ENCODE measurements at regions not wholly inside any gene's neighbourhood (a gene's known extent, or its start where the extent isn't known, plus 50 kb on each side); places are given as distances from the start of the nearest gene placed in this dataset.

DNA sequence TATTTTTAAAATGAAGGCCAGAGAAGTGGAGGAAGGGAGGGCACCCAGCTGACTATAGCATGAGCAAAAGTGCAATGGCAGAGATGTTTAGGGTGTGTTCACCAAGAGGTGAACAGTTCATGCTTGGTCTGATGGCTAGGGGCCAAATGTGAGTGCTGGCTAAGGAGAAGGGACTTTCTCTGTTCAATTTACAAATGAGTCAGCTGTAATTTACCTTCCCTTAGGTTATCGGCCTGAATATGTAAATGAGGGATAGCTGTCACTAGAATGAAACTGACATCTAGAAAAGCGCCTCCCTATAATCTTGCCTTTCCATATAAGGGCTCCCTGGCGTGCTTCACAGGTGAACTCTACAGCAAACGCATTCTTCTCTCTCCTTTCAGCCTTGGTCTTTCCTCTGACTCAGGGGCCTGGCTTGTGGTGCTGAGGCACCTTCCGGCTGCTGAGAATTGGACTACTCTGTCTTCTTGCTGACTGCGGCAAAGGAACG is 114.7 kb upstream of the BACH2 start:
- TF ChIP-seq, protein P1, sequence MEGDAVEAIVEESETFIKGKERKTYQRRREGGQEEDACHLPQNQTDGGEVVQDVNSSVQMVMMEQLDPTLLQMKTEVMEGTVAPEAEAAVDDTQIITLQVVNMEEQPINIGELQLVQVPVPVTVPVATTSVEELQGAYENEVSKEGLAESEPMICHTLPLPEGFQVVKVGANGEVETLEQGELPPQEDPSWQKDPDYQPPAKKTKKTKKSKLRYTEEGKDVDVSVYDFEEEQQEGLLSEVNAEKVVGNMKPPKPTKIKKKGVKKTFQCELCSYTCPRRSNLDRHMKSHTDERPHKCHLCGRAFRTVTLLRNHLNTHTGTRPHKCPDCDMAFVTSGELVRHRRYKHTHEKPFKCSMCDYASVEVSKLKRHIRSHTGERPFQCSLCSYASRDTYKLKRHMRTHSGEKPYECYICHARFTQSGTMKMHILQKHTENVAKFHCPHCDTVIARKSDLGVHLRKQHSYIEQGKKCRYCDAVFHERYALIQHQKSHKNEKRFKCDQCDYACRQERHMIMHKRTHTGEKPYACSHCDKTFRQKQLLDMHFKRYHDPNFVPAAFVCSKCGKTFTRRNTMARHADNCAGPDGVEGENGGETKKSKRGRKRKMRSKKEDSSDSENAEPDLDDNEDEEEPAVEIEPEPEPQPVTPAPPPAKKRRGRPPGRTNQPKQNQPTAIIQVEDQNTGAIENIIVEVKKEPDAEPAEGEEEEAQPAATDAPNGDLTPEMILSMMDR (IDR thresholded peaks at IDR 0.05; ENCODE audit: extremely low read depth, insufficient read depth, missing control alignments) = no peak
- DNase-seq (ENCODE audit: low spot score) = peak; percentile 72
- in situ Hi-C loops (cut with MboI; ENCODE audit: low pct_unique_long_range_greater_than_20kb, low sequenced_read_pairs, unreplicated experiment) = no loop called here

DNA sequence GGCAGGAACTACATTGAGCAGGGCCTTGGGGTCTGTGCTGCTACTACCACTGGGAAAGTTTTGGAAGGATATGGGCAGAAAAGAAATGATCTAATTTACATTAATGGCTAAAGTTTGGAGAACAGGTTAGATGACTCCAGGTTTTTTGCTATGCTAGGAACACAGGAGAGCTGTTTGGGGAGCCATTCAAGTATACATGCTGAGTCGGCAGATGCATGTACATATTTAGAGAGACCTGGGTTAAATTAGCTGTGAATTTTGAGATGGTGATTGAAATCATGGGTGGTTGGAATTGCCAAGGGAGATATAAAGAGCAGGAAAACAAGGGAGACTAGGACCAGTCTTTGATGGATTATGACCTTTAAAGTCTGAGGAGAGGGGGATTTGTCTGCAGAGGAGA is 113.1 kb upstream of the BACH2 start:
- TF ChIP-seq, protein P1 (IDR thresholded peaks at IDR 0.05; ENCODE audit: extremely low read depth, insufficient read depth, missing control alignments) = no peak
- in situ Hi-C loops (cut with MboI; ENCODE audit: low pct_unique_long_range_greater_than_20kb, low sequenced_read_pairs, unreplicated experiment) = no loop called here

DNA sequence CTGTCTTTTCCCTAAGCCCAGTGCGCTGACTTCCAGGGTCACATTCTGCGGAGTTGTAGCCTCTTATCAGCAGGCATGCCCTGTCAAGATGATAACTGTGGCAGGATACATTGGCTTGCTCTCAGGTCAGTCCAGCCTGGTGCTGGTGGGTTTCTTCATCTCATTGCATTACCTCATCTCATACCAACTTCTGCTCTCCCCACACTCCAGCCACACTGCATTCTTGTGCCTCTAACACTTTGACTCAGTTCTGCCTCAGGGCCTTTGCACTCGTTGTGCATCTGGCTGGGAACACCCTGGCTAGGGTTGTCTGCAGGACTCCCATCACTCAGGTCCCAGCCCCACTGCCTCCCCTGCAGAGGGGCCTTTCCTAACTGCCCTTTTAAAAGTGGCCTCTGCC is 110.3 kb upstream of the BACH2 start:
- in situ Hi-C loops (cut with MboI; ENCODE audit: low pct_unique_long_range_greater_than_20kb, low sequenced_read_pairs, unreplicated experiment) = no loop called here
- TF ChIP-seq, protein P1 (IDR thresholded peaks at IDR 0.05; ENCODE audit: extremely low read depth, insufficient read depth, missing control alignments) = no peak

More for the DNA sequence above, 113.1 kb upstream of the BACH2 start:
- no peak for DNase-seq (ENCODE audit: low spot score)

DNA sequence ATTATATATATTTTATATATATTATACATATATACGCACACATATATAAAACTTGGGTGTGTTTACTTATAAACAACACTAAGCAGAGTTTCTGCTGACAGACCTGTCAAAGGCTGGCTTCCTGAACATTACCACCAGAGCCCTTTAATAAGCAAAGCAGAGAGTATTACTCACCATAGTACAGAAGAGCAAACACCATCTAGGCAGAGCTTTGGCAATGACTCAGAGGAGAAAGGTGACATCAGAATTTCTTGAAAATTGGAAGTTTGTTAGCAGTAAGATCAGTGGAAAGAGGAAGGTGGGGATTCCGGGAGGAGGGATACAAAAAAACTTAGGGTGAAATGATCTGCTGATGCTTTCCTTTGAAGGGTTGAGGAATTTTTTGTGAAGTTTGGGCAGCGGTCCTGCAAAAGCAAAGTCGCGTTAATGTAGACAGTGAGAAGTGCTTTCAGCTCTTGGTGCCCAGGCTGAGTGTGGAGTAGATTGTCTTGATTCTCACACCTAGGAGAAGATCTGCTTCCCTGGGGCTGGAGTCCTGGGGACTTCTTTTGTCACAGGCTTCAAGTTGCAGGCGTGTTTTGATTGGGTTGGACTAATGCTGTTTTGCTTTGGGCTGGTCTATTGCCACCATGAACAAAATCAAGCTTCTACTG is 109.6 kb upstream of the BACH2 start:
- no peak for DNase-seq (ENCODE audit: low spot score)
- in situ Hi-C loops (cut with MboI; ENCODE audit: low pct_unique_long_range_greater_than_20kb, low sequenced_read_pairs, unreplicated experiment) = no loop called here
- TF ChIP-seq, protein P1 (IDR thresholded peaks at IDR 0.05; ENCODE audit: extremely low read depth, insufficient read depth, missing control alignments) = no peak

More for the DNA sequence above, 110.3 kb upstream of the BACH2 start:
- DNase-seq (ENCODE audit: low spot score) = no peak

DNA sequence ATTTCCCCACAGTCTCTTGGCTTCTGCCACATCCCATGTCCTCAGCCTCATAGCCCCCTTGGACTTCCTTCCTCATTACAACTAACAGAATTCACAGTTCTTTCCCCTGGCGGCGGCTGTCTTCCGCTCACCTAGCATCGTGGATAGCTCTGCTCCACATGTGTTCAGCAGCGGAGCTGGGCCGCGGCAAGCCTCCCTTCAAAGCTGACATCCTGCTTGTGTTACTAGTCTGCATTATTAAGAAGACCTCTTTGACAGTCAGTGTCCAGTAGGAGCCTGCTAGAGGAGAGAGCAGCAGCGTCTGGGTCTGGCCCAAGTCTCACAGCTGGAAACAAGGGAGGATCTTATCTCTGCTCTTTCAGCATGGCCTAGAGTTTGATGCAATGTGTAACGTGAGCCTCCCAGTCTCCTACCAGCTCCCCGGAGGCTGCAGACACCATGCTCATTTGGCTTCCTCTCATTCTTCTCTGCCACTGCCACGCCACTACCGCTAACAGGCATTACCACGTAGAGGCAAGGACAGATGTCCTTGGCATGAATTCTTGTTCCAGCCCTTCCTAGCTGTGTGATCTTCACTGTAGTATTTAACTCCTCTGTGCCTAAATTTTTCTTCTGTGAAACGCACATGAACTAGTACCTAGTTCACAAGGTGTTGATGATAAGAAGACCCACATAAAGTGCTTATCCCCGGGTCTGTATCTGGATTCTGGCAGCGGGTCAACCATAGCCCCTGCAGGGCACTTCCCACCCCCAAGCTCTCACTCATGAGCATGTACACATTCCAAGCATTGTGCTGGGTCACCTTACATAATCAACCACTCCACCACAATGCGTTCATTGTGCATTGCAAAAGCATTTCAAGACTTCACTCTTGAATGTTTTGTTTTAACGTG is 107.1 kb upstream of the BACH2 start:
- in situ Hi-C loops (cut with MboI; ENCODE audit: low pct_unique_long_range_greater_than_20kb, low sequenced_read_pairs, unreplicated experiment) = no loop called here
- no peak for DNase-seq (ENCODE audit: low spot score)
- TF ChIP-seq, protein P1 (IDR thresholded peaks at IDR 0.05; ENCODE audit: extremely low read depth, insufficient read depth, missing control alignments) = no peak

DNA sequence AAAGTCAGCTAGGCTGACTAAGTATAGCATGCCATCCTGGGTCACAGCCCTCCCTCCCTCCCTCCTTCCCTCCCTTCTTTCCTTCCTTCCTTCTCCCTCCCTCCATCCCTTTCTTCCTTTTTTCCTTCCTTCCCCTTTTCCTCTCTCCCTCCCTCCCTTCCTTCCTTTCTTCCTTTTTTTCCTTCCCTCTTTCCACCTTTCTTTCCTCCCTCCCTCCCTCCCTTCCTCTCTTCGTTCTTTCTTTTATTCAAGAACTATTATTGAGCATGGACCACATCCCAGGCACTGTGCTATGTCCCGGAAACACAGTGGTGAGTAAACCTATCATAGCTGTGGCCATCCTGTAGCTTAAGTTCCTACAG is 106.2 kb upstream of the BACH2 start:
- in situ Hi-C loops (cut with MboI; ENCODE audit: low pct_unique_long_range_greater_than_20kb, low sequenced_read_pairs, unreplicated experiment) = no loop called here
- TF ChIP-seq, protein P1 (IDR thresholded peaks at IDR 0.05; ENCODE audit: extremely low read depth, insufficient read depth, missing control alignments) = no peak
- no peak for DNase-seq (ENCODE audit: low spot score)
